ENCODE measurements at regions not wholly inside any gene's neighbourhood (a gene's known extent, or its start where the extent isn't known, plus 50 kb on each side); places are given as distances from the start of the nearest gene placed in this dataset.
"Not testable (repeated sequence)": the region's sequence is repeated elsewhere in the genome, so short reads cannot be mapped to it uniquely, and the experiment has no call there.

DNA sequence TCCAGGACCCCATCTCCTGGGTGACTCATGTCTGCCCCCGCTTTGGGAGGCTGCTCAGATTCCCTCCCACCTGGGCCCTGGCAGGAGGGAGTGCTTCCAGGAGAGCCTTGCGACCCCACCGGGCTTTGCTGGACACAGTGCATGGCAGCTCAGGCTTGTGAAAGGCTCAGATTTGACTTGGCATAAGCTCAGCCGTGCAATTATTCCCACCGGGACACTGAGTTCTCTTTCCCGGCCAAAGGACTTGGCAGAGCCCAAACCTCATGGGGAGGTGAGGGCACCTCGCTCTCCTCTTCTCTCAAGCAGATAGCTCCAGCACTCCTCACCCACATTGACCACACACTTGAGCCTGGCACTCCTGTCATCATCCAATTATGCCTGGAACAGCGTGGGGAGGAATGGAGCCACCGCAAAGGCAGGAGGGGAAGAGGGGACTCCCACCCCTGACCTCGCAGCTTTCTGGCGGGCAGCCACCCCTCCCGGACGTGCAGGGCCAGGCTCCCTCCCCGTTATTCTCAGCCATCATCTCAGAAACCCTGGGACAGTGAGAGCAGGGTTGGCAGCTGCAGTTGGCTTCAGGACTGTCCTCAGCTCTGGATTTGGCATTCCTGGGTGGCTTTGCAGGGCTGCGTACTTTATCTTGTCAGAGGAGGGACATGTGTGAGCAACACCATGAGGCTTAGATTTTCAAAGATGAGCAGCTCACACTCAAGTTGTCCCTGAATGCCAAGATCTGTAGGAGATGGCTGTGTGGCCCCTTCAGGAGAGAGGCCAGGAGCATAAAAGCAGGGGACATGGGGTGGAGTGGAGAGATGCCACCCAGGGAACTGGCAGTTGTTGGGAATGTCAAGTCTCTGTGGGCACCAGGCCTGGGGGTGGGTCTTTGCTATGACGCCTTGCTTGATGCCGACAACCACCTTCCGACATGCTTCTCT lies 306.2 kb downstream of the TEX29 start:
- TF ChIP-seq, protein P1, sequence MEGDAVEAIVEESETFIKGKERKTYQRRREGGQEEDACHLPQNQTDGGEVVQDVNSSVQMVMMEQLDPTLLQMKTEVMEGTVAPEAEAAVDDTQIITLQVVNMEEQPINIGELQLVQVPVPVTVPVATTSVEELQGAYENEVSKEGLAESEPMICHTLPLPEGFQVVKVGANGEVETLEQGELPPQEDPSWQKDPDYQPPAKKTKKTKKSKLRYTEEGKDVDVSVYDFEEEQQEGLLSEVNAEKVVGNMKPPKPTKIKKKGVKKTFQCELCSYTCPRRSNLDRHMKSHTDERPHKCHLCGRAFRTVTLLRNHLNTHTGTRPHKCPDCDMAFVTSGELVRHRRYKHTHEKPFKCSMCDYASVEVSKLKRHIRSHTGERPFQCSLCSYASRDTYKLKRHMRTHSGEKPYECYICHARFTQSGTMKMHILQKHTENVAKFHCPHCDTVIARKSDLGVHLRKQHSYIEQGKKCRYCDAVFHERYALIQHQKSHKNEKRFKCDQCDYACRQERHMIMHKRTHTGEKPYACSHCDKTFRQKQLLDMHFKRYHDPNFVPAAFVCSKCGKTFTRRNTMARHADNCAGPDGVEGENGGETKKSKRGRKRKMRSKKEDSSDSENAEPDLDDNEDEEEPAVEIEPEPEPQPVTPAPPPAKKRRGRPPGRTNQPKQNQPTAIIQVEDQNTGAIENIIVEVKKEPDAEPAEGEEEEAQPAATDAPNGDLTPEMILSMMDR (IDR thresholded peaks at IDR 0.05; ENCODE audit: low read depth, low read length), result no peak
- DNase-seq (ENCODE audit: extremely low read depth, low read depth), result no peak

- TF ChIP-seq, protein P1 (IDR thresholded peaks at IDR 0.05; ENCODE audit: low read depth, low read length), result no peak
These were observed 307.2 kb downstream of the TEX29 start for GRCh38 chr13:111627596-111627995.

GRCh38 chr13:111629016-111629415 lies 308.6 kb downstream of the TEX29 start:
- TF ChIP-seq, protein P1 (IDR thresholded peaks at IDR 0.05; ENCODE audit: low read depth, low read length), result no peak

More at GRCh38 chr13:111627596-111627995, 307.2 kb downstream of the TEX29 start:
- no peak for DNase-seq (ENCODE audit: extremely low read depth, low read depth)

GRCh38 chr13:111629457-111629856 lies 309.0 kb downstream of the TEX29 start:
- TF ChIP-seq, protein P1 (IDR thresholded peaks at IDR 0.05; ENCODE audit: low read depth, low read length), result no peak
- DNase-seq (ENCODE audit: extremely low read depth, low read depth), result no peak

More at GRCh38 chr13:111629016-111629415, 308.6 kb downstream of the TEX29 start:
- no peak for DNase-seq (ENCODE audit: extremely low read depth, low read depth)

DNA sequence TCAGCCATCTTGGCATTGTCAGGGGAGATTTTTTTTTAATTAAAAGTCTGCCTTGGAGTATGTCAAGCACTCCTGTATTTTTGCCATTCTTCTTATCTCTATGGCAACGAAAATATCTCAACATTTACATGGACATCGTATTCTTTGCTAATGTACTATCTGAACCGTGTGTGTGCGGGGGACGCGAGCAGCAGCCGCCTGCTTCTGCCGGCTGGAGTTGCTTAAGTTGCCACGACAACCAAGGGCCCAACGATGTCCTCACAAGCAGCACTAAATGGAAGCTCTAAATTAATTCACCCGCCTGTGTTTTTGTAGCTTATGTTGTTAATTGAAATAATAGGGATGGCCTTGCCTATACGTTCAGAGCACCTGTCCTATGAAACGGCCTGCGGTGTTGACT lies 309.5 kb downstream of the TEX29 start:
- DNase-seq (ENCODE audit: extremely low read depth, low read depth), result no peak
- TF ChIP-seq, protein P1 (IDR thresholded peaks at IDR 0.05; ENCODE audit: low read depth, low read length), result no peak

DNA sequence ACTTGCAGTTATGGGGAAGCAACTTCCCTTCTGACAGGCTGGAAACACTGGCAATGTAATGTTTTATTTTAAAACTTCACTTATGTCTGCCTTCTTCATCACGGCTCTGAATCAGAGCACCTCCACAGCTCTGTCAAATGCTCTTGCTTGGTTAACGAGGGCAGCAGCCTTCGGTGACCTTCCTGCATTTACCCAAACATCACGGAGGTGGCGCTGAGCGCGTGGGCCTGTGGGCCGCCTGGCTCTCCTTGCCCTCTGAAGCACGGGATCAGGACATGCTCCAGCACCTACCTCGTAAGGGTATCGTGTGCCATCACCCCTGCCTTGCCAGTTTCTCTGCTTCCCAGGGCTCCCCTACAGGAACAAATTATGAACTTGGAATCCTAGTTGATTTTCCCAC lies 310.0 kb downstream of the TEX29 start:
- TF ChIP-seq, protein P1 (IDR thresholded peaks at IDR 0.05; ENCODE audit: low read depth, low read length), result no peak
- DNase-seq (ENCODE audit: extremely low read depth, low read depth), result no peak

GRCh38 chr13:111631271-111631670 lies 310.8 kb downstream of the TEX29 start:
- not testable (repeated sequence) for DNase-seq (ENCODE audit: extremely low read depth, low read depth)
